MM.1S (cell line): ENCODE measurements at regions not wholly inside any gene's neighbourhood (a gene's known extent, or its start where the extent isn't known, plus 50 kb on each side); places are given as distances from the start of the nearest gene placed in this dataset.

Experiments
- DNase-seq: peaks from one replicate; pipeline ENCODE4 v3.0.0-alpha.2; 2015
- H2AFZ ChIP-seq: fragments of 300-600 bp; sonication (generic); 2 replicates; pipeline ENCODE4 v1.6.0; 2016; ENCODE audit warnings: antibody characterized with exemption, low read length
- H3F3A ChIP-seq: fragments of 300-600 bp; sonication (generic); 2 replicates; pipeline ENCODE4 v1.6.1; 2016; ENCODE audit warnings: mild to moderate bottlenecking, antibody characterized with exemption, low read length, moderate library complexity, mixed read lengths; ENCODE audit not compliant: insufficient read depth
- H3K27ac ChIP-seq: fragments of 300-600 bp; sonication (generic); 2 replicates; pipeline ENCODE4 v1.5.1; 2016; ENCODE audit warnings: mild to moderate bottlenecking, low read length
- H3K27me3 ChIP-seq: fragments of 300-600 bp; sonication (generic); replicated peaks from 2 replicates; pipeline ENCODE4 v1.6.0; 2016; ENCODE audit warnings: low read length; ENCODE audit not compliant: insufficient read depth
- H3K36me3 ChIP-seq: fragments of 300-600 bp; sonication (generic); replicated peaks from 2 replicates; pipeline ENCODE4 v1.6.1; 2016; ENCODE audit warnings: mild to moderate bottlenecking, low read length, mixed read lengths; ENCODE audit not compliant: insufficient read depth
- H3K4me1 ChIP-seq: fragments of 300-600 bp; sonication (generic); 2 replicates; pipeline ENCODE4 v1.6.1; 2016; ENCODE audit warnings: low read length, mixed read lengths
- H3K4me2 ChIP-seq: fragments of 300-600 bp; sonication (generic); 2 replicates; pipeline ENCODE4 v1.6.0; 2016; ENCODE audit warnings: low read depth, low read length
- H3K4me3 ChIP-seq: fragments of 300-600 bp; sonication (generic); 2 replicates; pipeline ENCODE4 v1.5.1; 2016; ENCODE audit warnings: low read length, mixed read lengths
- H3K79me2 ChIP-seq: fragments of 300-600 bp; sonication (generic); 2 replicates; pipeline ENCODE4 v1.6.1; 2016; ENCODE audit warnings: mixed run types, low read length, mixed read lengths
- H3K9ac ChIP-seq: fragments of 300-600 bp; sonication (generic); 2 replicates; pipeline ENCODE4 v1.6.1; 2016; ENCODE audit warnings: low read length, mixed read lengths
- H3K9me2 ChIP-seq: fragments of 300-600 bp; sonication (generic); replicated peaks from 2 replicates; pipeline ENCODE4 v1.6.1; 2016; ENCODE audit warnings: mild to moderate bottlenecking, low read length, mixed read lengths; ENCODE audit not compliant: insufficient read depth
- H3K9me3 ChIP-seq: fragments of 300-600 bp; sonication (generic); replicated peaks from 2 replicates; pipeline ENCODE4 v1.6.1; 2016; ENCODE audit warnings: mild to moderate bottlenecking, low read length, mixed read lengths; ENCODE audit not compliant: insufficient read depth
- H4K20me1 ChIP-seq: fragments of 300-600 bp; sonication (generic); 2 replicates; pipeline ENCODE4 v1.6.1; 2016; ENCODE audit warnings: mild to moderate bottlenecking, low read length, moderate library complexity, mixed read lengths; ENCODE audit not compliant: insufficient read depth
- EZH2 ChIP-seq: fragments of 300-600 bp; sonication (generic); optimal IDR thresholded peaks from 2 replicates; pipeline ENCODE3; 2017; ENCODE audit warnings: low read depth, mild to moderate bottlenecking, antibody characterized with exemption, low read length, mixed read lengths
- EZH2phosphoT487 ChIP-seq: fragments of 300-600 bp; sonication (generic); IDR thresholded peaks from 2 replicates; pipeline ENCODE4 v1.6.1; 2018; ENCODE audit warnings: antibody characterized with exemption, low read length
- TF ChIP-seq, protein P1 (sequence below): fragments of 300-600 bp; sonication (generic); IDR thresholded peaks from 2 replicates; pipeline ENCODE4 v1.5.1; 2016; ENCODE audit warnings: antibody characterized with exemption, low read length, mixed read lengths

- Histone ChIP-seq H3K4me2 (no peak overlapping the region), H3K4me3 (no peak overlapping the region), H3K27me3 (no peaks in the 10 kb centered on the region), H2AFZ (no peak overlapping the region), H3K36me3 (no peaks in the 10 kb centered on the region), H3F3A (no peaks in the 10 kb centered on the region), H3K4me1 (no peaks in the 10 kb centered on the region), H3K79me2 (no peaks in the 10 kb centered on the region), H3K9me3 (no peaks in the 10 kb centered on the region), H4K20me1 (no peaks in the 10 kb centered on the region), H3K9me2 (no peaks in the 10 kb centered on the region), H3K27ac (no peak overlapping the region), H3K9ac (no peak overlapping the region)
- no peak for DNase-seq
- TF ChIP-seq EZH2phosphoT487: no peak
- TF ChIP-seq EZH2: no peak
- TF ChIP-seq, protein P1, sequence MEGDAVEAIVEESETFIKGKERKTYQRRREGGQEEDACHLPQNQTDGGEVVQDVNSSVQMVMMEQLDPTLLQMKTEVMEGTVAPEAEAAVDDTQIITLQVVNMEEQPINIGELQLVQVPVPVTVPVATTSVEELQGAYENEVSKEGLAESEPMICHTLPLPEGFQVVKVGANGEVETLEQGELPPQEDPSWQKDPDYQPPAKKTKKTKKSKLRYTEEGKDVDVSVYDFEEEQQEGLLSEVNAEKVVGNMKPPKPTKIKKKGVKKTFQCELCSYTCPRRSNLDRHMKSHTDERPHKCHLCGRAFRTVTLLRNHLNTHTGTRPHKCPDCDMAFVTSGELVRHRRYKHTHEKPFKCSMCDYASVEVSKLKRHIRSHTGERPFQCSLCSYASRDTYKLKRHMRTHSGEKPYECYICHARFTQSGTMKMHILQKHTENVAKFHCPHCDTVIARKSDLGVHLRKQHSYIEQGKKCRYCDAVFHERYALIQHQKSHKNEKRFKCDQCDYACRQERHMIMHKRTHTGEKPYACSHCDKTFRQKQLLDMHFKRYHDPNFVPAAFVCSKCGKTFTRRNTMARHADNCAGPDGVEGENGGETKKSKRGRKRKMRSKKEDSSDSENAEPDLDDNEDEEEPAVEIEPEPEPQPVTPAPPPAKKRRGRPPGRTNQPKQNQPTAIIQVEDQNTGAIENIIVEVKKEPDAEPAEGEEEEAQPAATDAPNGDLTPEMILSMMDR: no peak
These were observed 472.2 kb upstream of the KLHL4 start for GRCh38 chrX:87045352-87045751.

DNA sequence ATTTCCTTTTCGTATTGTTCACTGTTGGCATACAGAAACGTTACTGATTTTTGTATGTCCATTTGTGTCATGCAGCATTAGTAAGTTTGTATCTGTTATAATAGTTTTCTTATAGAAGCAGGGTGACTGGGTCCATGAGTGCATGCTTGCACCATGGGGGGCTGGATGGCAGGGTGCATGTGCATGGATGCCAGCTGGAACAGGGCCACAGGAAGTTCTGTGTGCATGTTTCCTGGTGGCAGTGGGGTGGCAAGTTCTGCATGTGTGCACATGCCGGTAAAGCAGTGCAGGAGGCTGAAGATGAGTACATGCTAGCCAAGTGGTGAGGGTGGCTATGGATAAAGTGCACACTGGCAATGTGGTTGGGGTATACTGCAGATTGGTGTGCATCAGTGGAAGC, 468.0 kb upstream of the KLHL4 start:
- Histone ChIP-seq H3K9me3 (no peaks in the 10 kb centered on the region), H3K9ac (no peak overlapping the region), H3K27ac (no peak overlapping the region), H3K4me2 (no peak overlapping the region), H3K36me3 (no peaks in the 10 kb centered on the region), H3K27me3 (no peaks in the 10 kb centered on the region), H4K20me1 (no peaks in the 10 kb centered on the region), H3K79me2 (no peaks in the 10 kb centered on the region), H3K4me1 (no peaks in the 10 kb centered on the region), H3K4me3 (no peak overlapping the region), H3K9me2 (no peaks in the 10 kb centered on the region), H3F3A (no peaks in the 10 kb centered on the region), H2AFZ (no peak overlapping the region)
- no peak for TF ChIP-seq EZH2phosphoT487
- TF ChIP-seq, protein P1: no peak
- no peak for TF ChIP-seq EZH2
- no peak for DNase-seq

DNA sequence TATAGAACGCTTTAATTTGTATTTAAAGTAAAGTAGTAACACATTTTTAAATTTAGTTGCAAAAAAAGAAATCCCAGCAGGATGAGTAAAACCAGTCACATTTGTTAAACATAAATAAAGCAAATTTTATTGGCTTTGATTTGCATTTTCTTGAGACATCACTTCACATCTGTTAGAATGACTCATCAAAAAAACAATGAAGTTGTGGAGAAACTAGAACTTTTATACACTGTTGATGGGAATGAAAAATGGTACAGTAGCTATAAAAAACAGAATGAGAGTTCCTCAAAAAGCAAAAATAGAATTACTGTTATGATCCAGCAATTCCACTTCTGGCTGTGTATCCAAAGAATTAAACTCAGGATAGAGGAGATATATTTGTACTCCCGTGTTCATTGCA, 454.0 kb upstream of the KLHL4 start:
- Histone ChIP-seq H3K9me2 (no peaks in the 10 kb centered on the region), H3K9me3 (no peaks in the 10 kb centered on the region), H3K36me3 (no peaks in the 10 kb centered on the region), H3K79me2 (no peaks in the 10 kb centered on the region), H3K9ac (no peak overlapping the region), H3K4me3 (no peak overlapping the region), H4K20me1 (no peaks in the 10 kb centered on the region), H3K27ac (no peak overlapping the region), H2AFZ (no peak overlapping the region), H3K4me1 (no peaks in the 10 kb centered on the region), H3K27me3 (no peaks in the 10 kb centered on the region), H3K4me2 (no peak overlapping the region), H3F3A (no peaks in the 10 kb centered on the region)
- TF ChIP-seq, protein P1: no peak
- no peak for TF ChIP-seq EZH2phosphoT487
- TF ChIP-seq EZH2: no peak
- DNase-seq: no peak
